Glutamatergic neuron (in vitro differentiated cells): ENCODE measurements at regions not wholly inside any gene's neighbourhood (a gene's known extent, or its start where the extent isn't known, plus 50 kb on each side); places are given as distances from the start of the nearest gene placed in this dataset.

Source experiments
- DNase-seq: peaks from one replicate; pipeline ENCODE4 v3.0.0; 2022
- H3K27ac Mint-ChIP-seq: one replicate; pipeline ENCODE4 v1.8.0; 2020; ENCODE audit warnings: mild to moderate bottlenecking, mixed read lengths, inconsistent platforms; ENCODE audit not compliant: unreplicated experiment
- H3K27me3 Mint-ChIP-seq: one replicate; pipeline ENCODE4 v1.8.0; 2020; ENCODE audit warnings: mild to moderate bottlenecking, moderate library complexity, mixed read lengths, inconsistent platforms; ENCODE audit not compliant: unreplicated experiment
- H3K36me3 Mint-ChIP-seq: one replicate; pipeline ENCODE4 v1.8.0; 2020; ENCODE audit warnings: mild to moderate bottlenecking, mixed read lengths, inconsistent platforms; ENCODE audit not compliant: unreplicated experiment
- H3K4me1 Mint-ChIP-seq: one replicate; pipeline ENCODE4 v1.8.0; 2020; ENCODE audit warnings: mild to moderate bottlenecking, low read depth, mixed read lengths, inconsistent platforms; ENCODE audit not compliant: unreplicated experiment
- H3K4me3 Mint-ChIP-seq: one replicate; pipeline ENCODE4 v1.8.0; 2020; ENCODE audit warnings: mild to moderate bottlenecking, mixed read lengths, inconsistent platforms; ENCODE audit not compliant: unreplicated experiment
- H3K9me3 Mint-ChIP-seq: one replicate; pipeline ENCODE4 v1.8.0; 2020; ENCODE audit warnings: mild to moderate bottlenecking, moderate library complexity, mixed read lengths, inconsistent platforms; ENCODE audit not compliant: unreplicated experiment
- TF ChIP-seq, protein P1 (sequence below): fragments of 200-600 bp; sonication (generic); IDR thresholded peaks from one replicate; pipeline ENCODE4 v1.5.0; 2021; ENCODE audit not compliant: partially characterized antibody, unreplicated experiment

DNA sequence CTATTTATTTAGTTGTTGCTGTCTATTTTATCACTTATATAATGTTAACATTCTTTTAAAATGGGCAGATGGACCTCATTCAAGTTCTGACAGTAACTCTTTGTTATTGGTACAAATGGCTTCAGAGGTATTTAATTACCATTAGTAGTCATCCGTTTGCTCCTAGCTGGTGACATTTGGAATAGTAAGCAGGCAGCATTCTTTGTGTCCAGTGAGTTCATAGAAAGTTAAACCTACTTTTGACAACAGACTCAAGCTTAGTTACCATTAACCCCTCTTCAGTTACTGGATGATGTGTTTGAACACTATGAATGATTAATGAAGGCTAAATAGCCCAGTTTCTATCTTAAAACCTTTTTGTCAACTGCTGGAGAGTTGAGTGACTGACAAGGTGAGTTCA, 500.7 kb upstream of the ATP11B start:
- H3K27ac Mint-ChIP-seq: no peak overlapping the region
- H3K4me1 Mint-ChIP-seq: no peaks in the 10 kb centered on the region
- no peak overlapping the region for H3K4me3 Mint-ChIP-seq
- no peaks in the 10 kb centered on the region for H3K9me3 Mint-ChIP-seq
- TF ChIP-seq, protein P1, sequence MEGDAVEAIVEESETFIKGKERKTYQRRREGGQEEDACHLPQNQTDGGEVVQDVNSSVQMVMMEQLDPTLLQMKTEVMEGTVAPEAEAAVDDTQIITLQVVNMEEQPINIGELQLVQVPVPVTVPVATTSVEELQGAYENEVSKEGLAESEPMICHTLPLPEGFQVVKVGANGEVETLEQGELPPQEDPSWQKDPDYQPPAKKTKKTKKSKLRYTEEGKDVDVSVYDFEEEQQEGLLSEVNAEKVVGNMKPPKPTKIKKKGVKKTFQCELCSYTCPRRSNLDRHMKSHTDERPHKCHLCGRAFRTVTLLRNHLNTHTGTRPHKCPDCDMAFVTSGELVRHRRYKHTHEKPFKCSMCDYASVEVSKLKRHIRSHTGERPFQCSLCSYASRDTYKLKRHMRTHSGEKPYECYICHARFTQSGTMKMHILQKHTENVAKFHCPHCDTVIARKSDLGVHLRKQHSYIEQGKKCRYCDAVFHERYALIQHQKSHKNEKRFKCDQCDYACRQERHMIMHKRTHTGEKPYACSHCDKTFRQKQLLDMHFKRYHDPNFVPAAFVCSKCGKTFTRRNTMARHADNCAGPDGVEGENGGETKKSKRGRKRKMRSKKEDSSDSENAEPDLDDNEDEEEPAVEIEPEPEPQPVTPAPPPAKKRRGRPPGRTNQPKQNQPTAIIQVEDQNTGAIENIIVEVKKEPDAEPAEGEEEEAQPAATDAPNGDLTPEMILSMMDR: no peak
- peaks cover 2% of the 10 kb centered on the region for H3K27me3 Mint-ChIP-seq
- DNase-seq: no peak
- no peaks in the 10 kb centered on the region for H3K36me3 Mint-ChIP-seq

DNA sequence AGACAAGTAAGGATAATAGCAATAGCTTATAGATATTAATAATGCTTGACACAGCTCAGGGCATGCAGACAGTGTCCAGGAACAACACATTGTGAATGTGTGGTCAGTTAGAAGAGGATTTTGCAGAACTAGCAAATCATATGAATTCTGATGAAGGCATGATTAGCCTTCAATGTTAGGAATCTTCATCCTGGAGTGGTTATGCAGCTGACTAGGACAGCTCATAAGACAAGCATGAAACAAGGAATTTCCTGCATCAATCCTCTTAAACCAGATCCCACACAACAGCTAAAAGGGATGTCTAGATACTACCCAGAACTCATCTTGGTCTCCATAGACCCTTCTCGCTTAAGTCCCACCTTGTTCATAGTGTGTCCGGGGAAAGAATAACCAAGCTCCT, 499.0 kb upstream of the ATP11B start:
- H3K4me1 Mint-ChIP-seq: no peaks in the 10 kb centered on the region
- H3K27ac Mint-ChIP-seq: no peak overlapping the region
- H3K9me3 Mint-ChIP-seq: no peaks in the 10 kb centered on the region
- no peak for DNase-seq
- TF ChIP-seq, protein P1: no peak
- no peak overlapping the region for H3K4me3 Mint-ChIP-seq
- H3K27me3 Mint-ChIP-seq: peaks cover 2% of the 10 kb centered on the region
- no peaks in the 10 kb centered on the region for H3K36me3 Mint-ChIP-seq

DNA sequence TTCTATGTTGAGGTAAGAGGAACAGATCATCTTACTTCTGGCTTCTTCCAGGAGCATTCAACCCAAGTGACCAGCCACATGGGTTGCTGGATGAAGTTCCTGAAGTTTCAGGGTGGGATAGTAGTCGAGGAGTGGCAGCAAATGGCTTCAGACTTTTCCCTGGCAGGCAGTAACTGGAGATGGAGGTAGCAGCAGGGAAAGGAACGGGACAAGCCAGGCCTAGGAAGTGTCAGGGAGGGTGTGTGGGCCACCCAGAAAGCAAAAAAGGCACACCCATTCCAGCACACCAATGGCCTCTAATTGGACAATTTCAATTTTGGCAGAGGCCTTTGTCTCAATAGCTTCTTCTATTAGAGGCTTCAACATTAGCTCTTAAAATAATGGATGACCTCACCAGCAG, 498.6 kb upstream of the ATP11B start:
- Mint-ChIP-seq H3K27ac (no peak overlapping the region), H3K36me3 (no peaks in the 10 kb centered on the region), H3K4me3 (no peak overlapping the region), H3K27me3 (peaks cover 2% of the 10 kb centered on the region), H3K4me1 (no peaks in the 10 kb centered on the region), H3K9me3 (no peaks in the 10 kb centered on the region)
- no peak for DNase-seq
- TF ChIP-seq, protein P1: no peak

DNA sequence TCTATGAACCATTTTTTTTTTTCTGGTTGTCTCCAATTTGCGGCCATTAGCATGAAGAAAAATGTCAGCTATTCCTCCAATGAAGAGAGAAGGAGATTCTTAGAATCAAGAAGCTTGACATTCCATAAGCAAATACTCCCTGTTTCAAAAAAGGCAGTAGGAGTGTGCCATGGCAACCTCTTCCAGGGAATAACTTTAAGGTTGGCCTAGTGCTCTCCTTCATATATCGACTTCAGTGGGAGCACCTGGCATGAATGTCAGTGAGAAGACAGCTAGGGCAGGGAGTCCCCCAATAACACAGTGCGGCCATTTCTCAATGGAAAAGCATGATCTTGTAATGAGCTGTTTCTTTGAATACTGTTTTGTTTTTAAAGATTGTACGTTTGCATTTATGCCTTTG, 493.0 kb upstream of the ATP11B start:
- Mint-ChIP-seq H3K4me1 (no peaks in the 10 kb centered on the region), H3K27me3 (peaks cover 2% of the 10 kb centered on the region), H3K9me3 (peaks cover 1% of the 10 kb centered on the region), H3K27ac (no peak overlapping the region), H3K36me3 (no peaks in the 10 kb centered on the region), H3K4me3 (no peak overlapping the region)
- TF ChIP-seq, protein P1: no peak
- no peak for DNase-seq

DNA sequence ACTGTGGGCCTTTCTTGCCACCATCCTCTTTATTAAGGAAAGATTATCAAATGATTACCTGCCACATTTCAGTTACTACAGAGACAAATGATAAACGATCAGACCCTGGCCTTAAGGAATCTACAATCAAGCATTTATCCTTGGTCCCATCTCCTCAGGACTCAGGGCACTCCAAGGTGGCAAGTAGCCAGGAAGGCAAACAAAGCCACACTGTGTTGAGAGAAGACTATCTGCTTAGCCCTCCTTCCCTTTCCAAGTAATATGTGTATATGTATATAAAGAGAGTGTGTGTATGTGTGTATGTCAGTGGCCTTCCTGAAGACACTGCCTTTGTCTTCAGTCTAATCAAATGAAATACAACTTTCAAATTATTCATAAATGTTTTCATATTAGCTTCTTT, 490.1 kb upstream of the ATP11B start:
- no peak overlapping the region for H3K27ac Mint-ChIP-seq
- TF ChIP-seq, protein P1: no peak
- H3K27me3 Mint-ChIP-seq: peaks cover 2% of the 10 kb centered on the region
- no peak overlapping the region for H3K4me3 Mint-ChIP-seq
- no peaks in the 10 kb centered on the region for H3K4me1 Mint-ChIP-seq
- no peak for DNase-seq
- H3K36me3 Mint-ChIP-seq: no peaks in the 10 kb centered on the region
- H3K9me3 Mint-ChIP-seq: peaks cover 1% of the 10 kb centered on the region
